ENCODE measurements at regions not wholly inside any gene's neighbourhood (a gene's known extent, or its start where the extent isn't known, plus 50 kb on each side); places are given as distances from the start of the nearest gene placed in this dataset.
A peak's percentile ranks its signal among the peaks of the same experiment; 100 is the strongest.

DNA sequence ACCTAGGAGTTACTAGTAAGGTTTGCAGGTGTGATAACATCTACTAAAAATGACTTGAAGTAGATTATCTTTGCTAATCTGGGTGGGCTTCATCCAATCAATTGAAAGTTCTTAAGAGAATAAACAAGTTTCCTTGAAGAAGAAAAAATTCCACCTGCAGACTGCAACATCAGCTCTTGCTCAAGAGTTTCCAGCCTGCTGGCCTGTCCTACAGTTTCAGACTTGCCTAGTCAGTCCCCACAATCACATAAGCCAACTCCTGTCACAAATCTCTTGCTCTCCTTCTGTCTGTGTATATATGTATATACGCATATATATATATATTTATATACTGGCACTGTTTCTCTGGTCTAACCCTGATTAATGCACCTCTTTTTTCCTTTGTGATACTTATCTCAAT, 67.3 kb upstream of the ITM2B start:
- no peaks in the 10 kb centered on the region for H3K27me3 ChIP-seq (ENCODE audit: insufficient read depth, poor library complexity, severe bottlenecking)
- H3K27ac ChIP-seq (ENCODE audit: poor library complexity, severe bottlenecking) = no peak overlapping the region
- no peaks in the 10 kb centered on the region for H3K9me3 ChIP-seq (ENCODE audit: severe bottlenecking)
- ATAC-seq (ENCODE audit: low read depth) = no peak
- TF ChIP-seq, protein P1, sequence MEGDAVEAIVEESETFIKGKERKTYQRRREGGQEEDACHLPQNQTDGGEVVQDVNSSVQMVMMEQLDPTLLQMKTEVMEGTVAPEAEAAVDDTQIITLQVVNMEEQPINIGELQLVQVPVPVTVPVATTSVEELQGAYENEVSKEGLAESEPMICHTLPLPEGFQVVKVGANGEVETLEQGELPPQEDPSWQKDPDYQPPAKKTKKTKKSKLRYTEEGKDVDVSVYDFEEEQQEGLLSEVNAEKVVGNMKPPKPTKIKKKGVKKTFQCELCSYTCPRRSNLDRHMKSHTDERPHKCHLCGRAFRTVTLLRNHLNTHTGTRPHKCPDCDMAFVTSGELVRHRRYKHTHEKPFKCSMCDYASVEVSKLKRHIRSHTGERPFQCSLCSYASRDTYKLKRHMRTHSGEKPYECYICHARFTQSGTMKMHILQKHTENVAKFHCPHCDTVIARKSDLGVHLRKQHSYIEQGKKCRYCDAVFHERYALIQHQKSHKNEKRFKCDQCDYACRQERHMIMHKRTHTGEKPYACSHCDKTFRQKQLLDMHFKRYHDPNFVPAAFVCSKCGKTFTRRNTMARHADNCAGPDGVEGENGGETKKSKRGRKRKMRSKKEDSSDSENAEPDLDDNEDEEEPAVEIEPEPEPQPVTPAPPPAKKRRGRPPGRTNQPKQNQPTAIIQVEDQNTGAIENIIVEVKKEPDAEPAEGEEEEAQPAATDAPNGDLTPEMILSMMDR (IDR thresholded peaks at IDR 0.05; ENCODE audit: poor library complexity, severe bottlenecking) = no peak
- H3K4me1 ChIP-seq (ENCODE audit: insufficient read depth, poor library complexity, severe bottlenecking) = peaks cover 5% of the 10 kb centered on the region
- no peak for DNase-seq (ENCODE audit: low spot score)
- no peaks in the 10 kb centered on the region for H3K36me3 ChIP-seq (ENCODE audit: low read depth)
- H3K4me3 ChIP-seq (ENCODE audit: severe bottlenecking) = no peak overlapping the region

DNA sequence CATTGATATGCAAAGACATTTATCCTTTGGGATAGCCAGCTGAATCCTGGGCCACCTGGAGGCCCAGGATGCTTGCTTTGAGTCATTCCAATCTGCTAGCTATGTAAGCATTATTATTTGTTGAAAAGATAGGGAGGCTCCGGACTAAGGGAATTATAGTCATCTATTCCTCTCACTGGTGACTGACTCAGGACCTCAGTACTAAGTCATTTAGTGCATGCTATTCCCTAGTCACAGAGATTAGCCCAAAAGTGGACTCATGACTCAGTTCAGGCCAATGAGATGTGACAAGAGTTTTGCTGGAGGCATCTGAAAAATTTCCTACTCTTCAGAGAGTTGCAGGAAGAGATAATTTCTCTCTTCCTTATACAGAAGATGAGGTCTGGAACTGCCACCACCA, 67.9 kb upstream of the ITM2B start:
- DNase-seq (ENCODE audit: low spot score) (no peak), ATAC-seq (ENCODE audit: low read depth) (no peak)
- peaks cover 11% of the 10 kb centered on the region for H3K4me1 ChIP-seq (ENCODE audit: insufficient read depth, poor library complexity, severe bottlenecking)
- no peaks in the 10 kb centered on the region for H3K9me3 ChIP-seq (ENCODE audit: severe bottlenecking)
- H3K27me3 ChIP-seq (ENCODE audit: insufficient read depth, poor library complexity, severe bottlenecking) = no peaks in the 10 kb centered on the region
- no peak overlapping the region for H3K27ac ChIP-seq (ENCODE audit: poor library complexity, severe bottlenecking)
- H3K4me3 ChIP-seq (ENCODE audit: severe bottlenecking) = no peak overlapping the region
- H3K36me3 ChIP-seq (ENCODE audit: low read depth) = no peaks in the 10 kb centered on the region
- TF ChIP-seq, protein P1 (IDR thresholded peaks at IDR 0.05; ENCODE audit: poor library complexity, severe bottlenecking) = no peak

DNA sequence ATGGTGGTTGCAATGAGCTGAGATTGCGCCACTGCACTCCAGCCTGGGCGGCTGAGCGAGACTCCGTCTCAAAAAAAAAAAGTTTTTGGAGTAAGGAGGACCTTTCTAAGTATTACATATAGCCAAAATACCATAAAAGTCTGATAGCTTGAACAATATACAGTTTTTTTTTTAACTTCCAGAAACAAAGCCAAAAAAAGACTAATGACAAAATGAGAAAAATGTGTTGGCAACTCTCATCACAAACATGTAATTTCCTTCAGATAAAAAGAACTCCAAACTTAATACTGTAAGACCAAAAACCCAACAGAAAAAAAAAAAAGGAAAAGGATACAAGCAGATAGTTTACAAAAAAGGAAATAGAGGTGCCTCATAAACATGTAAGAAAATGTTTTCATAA, 68.2 kb upstream of the MED4 start:
- Histone ChIP-seq H3K4me3 (ENCODE audit: severe bottlenecking) (no peak overlapping the region), H3K9me3 (ENCODE audit: severe bottlenecking) (no peaks in the 10 kb centered on the region), H3K36me3 (ENCODE audit: low read depth) (no peaks in the 10 kb centered on the region), H3K27ac (ENCODE audit: poor library complexity, severe bottlenecking) (no peak overlapping the region), H3K27me3 (ENCODE audit: insufficient read depth, poor library complexity, severe bottlenecking) (no peaks in the 10 kb centered on the region), H3K4me1 (ENCODE audit: insufficient read depth, poor library complexity, severe bottlenecking) (peaks cover 31% of the 10 kb centered on the region)
- TF ChIP-seq, protein P1 (IDR thresholded peaks at IDR 0.05; ENCODE audit: poor library complexity, severe bottlenecking) = no peak
- ATAC-seq (ENCODE audit: low read depth) (no peak), DNase-seq (ENCODE audit: low spot score) (no peak)

DNA sequence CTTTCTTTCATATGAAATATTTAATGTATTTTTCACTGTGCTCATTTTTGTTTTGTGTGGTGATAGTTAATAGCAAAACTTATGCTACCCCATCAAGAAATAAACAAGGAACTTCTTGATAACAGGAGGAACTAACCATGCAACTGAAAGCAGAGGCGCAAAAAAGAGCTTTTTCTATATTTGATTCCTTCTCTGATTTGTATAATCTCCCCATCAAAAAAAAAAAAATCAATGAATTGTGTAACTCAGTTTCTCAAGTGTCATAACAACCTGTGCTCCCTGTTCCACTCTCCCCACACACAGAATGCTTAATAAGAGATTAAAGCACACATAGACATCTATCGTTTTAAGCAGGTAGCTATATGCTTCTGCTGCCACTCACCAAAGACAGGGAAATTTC, 67.3 kb upstream of the MED4 start:
- DNase-seq (ENCODE audit: low spot score) = no peak
- no peak overlapping the region for H3K4me3 ChIP-seq (ENCODE audit: severe bottlenecking)
- ATAC-seq (ENCODE audit: low read depth) = no peak
- H3K36me3 ChIP-seq (ENCODE audit: low read depth) = no peaks in the 10 kb centered on the region
- no peaks in the 10 kb centered on the region for H3K9me3 ChIP-seq (ENCODE audit: severe bottlenecking)
- no peak overlapping the region for H3K27ac ChIP-seq (ENCODE audit: poor library complexity, severe bottlenecking)
- H3K4me1 ChIP-seq (ENCODE audit: insufficient read depth, poor library complexity, severe bottlenecking) = peaks cover 32% of the 10 kb centered on the region
- TF ChIP-seq, protein P1 (IDR thresholded peaks at IDR 0.05; ENCODE audit: poor library complexity, severe bottlenecking) = no peak
- H3K27me3 ChIP-seq (ENCODE audit: insufficient read depth, poor library complexity, severe bottlenecking) = no peaks in the 10 kb centered on the region

DNA sequence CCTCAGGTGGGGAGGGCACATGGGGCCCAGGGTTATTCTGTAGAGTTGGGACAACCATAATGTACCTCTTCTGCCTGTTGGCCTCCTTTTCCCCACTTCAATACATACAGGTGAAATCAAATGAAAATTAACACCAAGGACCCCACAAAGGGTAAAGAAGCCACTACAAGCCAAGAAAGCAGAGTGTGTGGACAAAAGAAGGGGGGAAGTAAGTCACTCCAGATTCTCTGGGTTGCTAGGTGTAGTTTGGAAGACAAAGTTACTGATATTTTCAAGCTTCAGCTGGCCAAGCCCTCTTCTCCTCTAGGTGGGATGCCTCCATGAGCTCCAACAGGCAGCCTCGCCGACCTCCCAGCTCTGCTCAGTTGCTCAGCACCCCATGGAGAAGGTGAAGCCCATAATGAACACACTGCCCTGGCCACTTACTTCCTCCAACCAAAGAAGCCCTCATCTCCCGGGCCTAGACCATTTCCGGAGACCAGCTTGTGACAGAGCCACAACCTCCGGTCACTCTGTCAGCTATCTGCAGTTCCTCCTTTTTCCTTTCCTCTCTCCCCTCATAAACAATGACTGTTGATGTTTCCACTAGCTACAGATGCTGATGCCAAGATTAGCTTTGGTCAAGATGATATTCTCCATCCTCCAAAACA, 66.8 kb upstream of the MED4 start:
- TF ChIP-seq, protein P1 (IDR thresholded peaks at IDR 0.05; ENCODE audit: poor library complexity, severe bottlenecking) = no peak
- no peaks in the 10 kb centered on the region for H3K36me3 ChIP-seq (ENCODE audit: low read depth)
- H3K27me3 ChIP-seq (ENCODE audit: insufficient read depth, poor library complexity, severe bottlenecking) = no peaks in the 10 kb centered on the region
- ATAC-seq (ENCODE audit: low read depth) (no peak), DNase-seq (ENCODE audit: low spot score) (no peak)
- H3K4me3 ChIP-seq (ENCODE audit: severe bottlenecking) = no peak overlapping the region
- no peaks in the 10 kb centered on the region for H3K9me3 ChIP-seq (ENCODE audit: severe bottlenecking)
- H3K27ac ChIP-seq (ENCODE audit: poor library complexity, severe bottlenecking) = peak overlapping the region; percentile 76
- peaks cover 35% of the 10 kb centered on the region for H3K4me1 ChIP-seq (ENCODE audit: insufficient read depth, poor library complexity, severe bottlenecking)

All from RWPE2 (cell line).